A549 (cell line): ENCODE measurements at regions not wholly inside any gene's neighbourhood (a gene's known extent, or its start where the extent isn't known, plus 50 kb on each side); places are given as distances from the start of the nearest gene placed in this dataset.

ENCODE experiments used
- CTCF ChIP-seq: fragments of >200 bp; sonication (Bioruptor Twin); formaldehyde crosslinking; IDR thresholded peaks from 3 replicates; pipeline ENCODE4 v1.5.1; 2016
- JUN ChIP-seq, 2 experiments: fragments of >200 bp; sonication (Bioruptor Twin); formaldehyde crosslinking; IDR thresholded peaks; 2 replicates in 1 of 2; 3 replicates in 1 of 2; pipeline ENCODE4 v1.6.1; 2016 to 2017
- MAX ChIP-seq: IDR thresholded peaks from 2 replicates; pipeline ENCODE4 v1.6.1; 2012
- RCOR1 ChIP-seq: fragments of 150-350 bp; IDR thresholded peaks from 2 replicates; pipeline ENCODE4 v1.6.1; 2014; ENCODE audit warnings: antibody characterized with exemption, low read length, low read depth
- REST ChIP-seq: fragments of 200-600 bp; sonication (generic); IDR thresholded peaks from 2 replicates; pipeline ENCODE4 v1.6.1; 2016; ENCODE audit warnings: antibody characterized with exemption, mild to moderate bottlenecking, moderate library complexity

GRCh38 chr13:26961890-26962615 is 201.5 kb upstream of the GPR12 start:
- no peak for TF ChIP-seq CTCF
- TF ChIP-seq JUN (IDR thresholded peaks at IDR 0.05) = no peak
- no peak for TF ChIP-seq REST
- no peak for TF ChIP-seq RCOR1
- TF ChIP-seq MAX = no peak
